HG03280 (cell line): ENCODE measurements at regions not wholly inside any gene's neighbourhood (a gene's known extent, or its start where the extent isn't known, plus 50 kb on each side); places are given as distances from the start of the nearest gene placed in this dataset.
"Not testable (repeated sequence)": the region's sequence is repeated elsewhere in the genome, so short reads cannot be mapped to it uniquely, and the experiment has no call there.

ENCODE experiments used
- ATAC-seq: cut with Tn5 transposase; IDR thresholded peaks from one replicate; pipeline ENCODE4 v1.9.1; 2021; ENCODE audit warnings: mild to moderate bottlenecking, moderate library complexity; ENCODE audit not compliant: unreplicated experiment

GRCh38 chr22:35138521-35138920 is 72.6 kb downstream of the ISX start:
- no peak for ATAC-seq

- ATAC-seq: no peak
Measured at GRCh38 chr22:35140879-35141745, 75.2 kb downstream of the ISX start.

GRCh38 chr22:35148381-35148780 is 82.4 kb downstream of the ISX start:
- ATAC-seq: no peak

- no peak for ATAC-seq
Measured at GRCh38 chr22:35148866-35149548, 83.0 kb downstream of the ISX start.

- ATAC-seq: peak; percentile 57
Measured at GRCh38 chr22:35150183-35151107, 84.5 kb downstream of the ISX start.

- no peak for ATAC-seq
Measured at GRCh38 chr22:35152316-35152715, 86.4 kb downstream of the ISX start.

- no peak for ATAC-seq
Measured at GRCh38 chr22:35154937-35155387, 89.0 kb downstream of the ISX start.

GRCh38 chr22:35155403-35156025 is 89.6 kb downstream of the ISX start:
- no peak for ATAC-seq

- no peak for ATAC-seq
Measured at GRCh38 chr22:35156945-35157344, 91.0 kb downstream of the ISX start.

- no peak for ATAC-seq
Measured at GRCh38 chr22:35158336-35158735, 92.4 kb downstream of the ISX start.

- no peak for ATAC-seq
Measured at GRCh38 chr22:35159343-35159742, 93.4 kb downstream of the ISX start.

GRCh38 chr22:35160268-35160667 is 94.3 kb downstream of the ISX start:
- no peak for ATAC-seq

- ATAC-seq: not testable (repeated sequence)
Measured at GRCh38 chr22:35165896-35166295, 91.4 kb upstream of the HMGXB4 start.

GRCh38 chr22:35170716-35171697 is 86.3 kb upstream of the HMGXB4 start:
- ATAC-seq: no peak

- ATAC-seq: no peak
Measured at GRCh38 chr22:35172442-35172841, 84.9 kb upstream of the HMGXB4 start.

GRCh38 chr22:35173655-35174054 is 83.6 kb upstream of the HMGXB4 start:
- no peak for ATAC-seq

- ATAC-seq: no peak
Measured at GRCh38 chr22:35174401-35175038, 82.8 kb upstream of the HMGXB4 start.

- ATAC-seq: no peak
Measured at GRCh38 chr22:35175392-35175791, 81.9 kb upstream of the HMGXB4 start.

GRCh38 chr22:35177811-35178210 is 79.5 kb upstream of the HMGXB4 start:
- ATAC-seq: no peak
